OCI-LY1 (cell line): ENCODE measurements at regions not wholly inside any gene's neighbourhood (a gene's known extent, or its start where the extent isn't known, plus 50 kb on each side); places are given as distances from the start of the nearest gene placed in this dataset.

Source experiments
- H2AFZ ChIP-seq: fragments of 200-600 bp; sonication (generic), shearing (Covaris generic); 2 replicates; pipeline ENCODE4 v1.6.0; 2014; ENCODE audit warnings: antibody characterized with exemption, mild to moderate bottlenecking, low read length
- H3F3A ChIP-seq: fragments of 200-600 bp; sonication (generic), shearing (Covaris generic); 2 replicates; pipeline ENCODE4 v1.6.0; 2014; ENCODE audit warnings: mild to moderate bottlenecking, antibody characterized with exemption, low read length, moderate library complexity; ENCODE audit not compliant: insufficient read depth
- H3K27ac ChIP-seq: fragments of 200-600 bp; sonication (generic); 2 replicates; pipeline ENCODE4 v1.5.1; 2014; ENCODE audit warnings: low read length, mixed run types, mild to moderate bottlenecking, low read depth; ENCODE audit not compliant: poor library complexity, severe bottlenecking
- H3K27me3 ChIP-seq: fragments of 200-600 bp; sonication (generic); 2 replicates; pipeline ENCODE4 v1.6.0; 2014; ENCODE audit warnings: antibody characterized with exemption, mild to moderate bottlenecking, low read length, moderate library complexity; ENCODE audit not compliant: insufficient read depth
- H3K36me3 ChIP-seq: fragments of 200-600 bp; sonication (generic); 2 replicates; pipeline ENCODE4 v1.6.1; 2014; ENCODE audit warnings: mild to moderate bottlenecking, antibody characterized with exemption, low read length, moderate library complexity, mixed read lengths; ENCODE audit not compliant: insufficient read depth
- H3K4me1 ChIP-seq: fragments of 200-600 bp; sonication (generic); 2 replicates; pipeline ENCODE4 v1.5.1; 2014; ENCODE audit warnings: mild to moderate bottlenecking, low read length, moderate library complexity; ENCODE audit not compliant: insufficient read depth, severe bottlenecking
- H3K4me2 ChIP-seq: fragments of 200-600 bp; sonication (generic), shearing (Covaris generic); 2 replicates; pipeline ENCODE4 v1.6.1; 2014; ENCODE audit warnings: low read length
- H3K4me3 ChIP-seq: fragments of 200-600 bp; sonication (generic); 2 replicates; pipeline ENCODE4 v1.5.1; 2014; ENCODE audit warnings: low read length, low read depth, mild to moderate bottlenecking, mixed read lengths; ENCODE audit not compliant: poor library complexity, severe bottlenecking
- H3K79me2 ChIP-seq: fragments of 200-600 bp; shearing (Covaris generic); 2 replicates; pipeline ENCODE4 v1.6.1; 2016; ENCODE audit warnings: mixed run types, low read length, mixed read lengths; ENCODE audit not compliant: insufficient read depth
- H3K9ac ChIP-seq: fragments of 200-600 bp; sonication (generic), shearing (Covaris generic); 2 replicates; pipeline ENCODE4 v1.6.1; 2014; ENCODE audit warnings: mild to moderate bottlenecking, low read length, mixed read lengths
- H3K9me2 ChIP-seq: fragments of 200-600 bp; sonication (generic), shearing (Covaris generic); 2 replicates; pipeline ENCODE4 v1.6.1; 2014; ENCODE audit warnings: low read depth, mild to moderate bottlenecking, low read length, mixed read lengths
- H3K9me3 ChIP-seq: fragments of 200-600 bp; shearing (Covaris generic); 2 replicates; pipeline ENCODE4 v1.6.1; 2014; ENCODE audit warnings: low read length, mixed read lengths
- H4K20me1 ChIP-seq: fragments of 200-600 bp; sonication (generic), shearing (Covaris generic); 2 replicates; pipeline ENCODE4 v1.6.0; 2016; ENCODE audit warnings: mild to moderate bottlenecking, low read length; ENCODE audit not compliant: insufficient read depth
- CTCF ChIP-seq: fragments of 200-600 bp; sonication (generic), shearing (Covaris generic); IDR thresholded peaks from 2 replicates; pipeline ENCODE4 v1.5.1; 2017; ENCODE audit warnings: mild to moderate bottlenecking, antibody characterized with exemption, low read length, moderate library complexity, mixed read lengths
- EZH2 ChIP-seq: fragments of 200-600 bp; sonication (generic), shearing (Covaris generic); IDR thresholded peaks from 2 replicates; pipeline ENCODE4 v1.8.0; 2017; ENCODE audit warnings: borderline replicate concordance, mixed run types, mild to moderate bottlenecking, antibody characterized with exemption, low read length, moderate library complexity, mixed read lengths

GRCh38 chr5:89934069-89934468 is 475.5 kb downstream of the CETN3 start:
- no peak for TF ChIP-seq CTCF
- no peak for TF ChIP-seq EZH2
- Histone ChIP-seq H3K9me2 (no peaks in the 10 kb centered on the region), H3K4me3 (no peak overlapping the region)

GRCh38 chr5:89932771-89933181 is 476.8 kb downstream of the CETN3 start:
- no peak for TF ChIP-seq EZH2
- TF ChIP-seq CTCF, result no peak
- H3K27ac ChIP-seq, result no peak overlapping the region
- no peak overlapping the region for H3K4me3 ChIP-seq
- H4K20me1 ChIP-seq, result no peaks in the 10 kb centered on the region
- H2AFZ ChIP-seq, result no peak overlapping the region
- H3K9ac ChIP-seq, result no peak overlapping the region
- H3K4me2 ChIP-seq, result no peak overlapping the region
- H3F3A ChIP-seq, result no peaks in the 10 kb centered on the region
- H3K36me3 ChIP-seq, result no peaks in the 10 kb centered on the region
- H3K9me3 ChIP-seq, result no peaks in the 10 kb centered on the region
- H3K79me2 ChIP-seq, result no peaks in the 10 kb centered on the region
- H3K27me3 ChIP-seq, result no peaks in the 10 kb centered on the region
- H3K9me2 ChIP-seq, result no peaks in the 10 kb centered on the region
- no peaks in the 10 kb centered on the region for H3K4me1 ChIP-seq

More at GRCh38 chr5:89934069-89934468, 475.5 kb downstream of the CETN3 start:
- H3K79me2 ChIP-seq, result no peaks in the 10 kb centered on the region
- H3F3A ChIP-seq, result no peaks in the 10 kb centered on the region
- no peaks in the 10 kb centered on the region for H3K36me3 ChIP-seq
- H4K20me1 ChIP-seq, result no peaks in the 10 kb centered on the region
- no peak overlapping the region for H2AFZ ChIP-seq
- H3K4me2 ChIP-seq, result no peak overlapping the region
- no peaks in the 10 kb centered on the region for H3K9me3 ChIP-seq
- no peak overlapping the region for H3K9ac ChIP-seq
- no peaks in the 10 kb centered on the region for H3K27me3 ChIP-seq
- H3K27ac ChIP-seq, result no peak overlapping the region
- H3K4me1 ChIP-seq, result no peaks in the 10 kb centered on the region

GRCh38 chr5:89930591-89931392 is 478.8 kb downstream of the CETN3 start:
- H3K4me3 ChIP-seq, result no peak overlapping the region
- no peaks in the 10 kb centered on the region for H3F3A ChIP-seq
- H4K20me1 ChIP-seq, result no peaks in the 10 kb centered on the region
- H3K4me1 ChIP-seq, result no peaks in the 10 kb centered on the region
- no peak overlapping the region for H2AFZ ChIP-seq
- H3K27ac ChIP-seq, result no peak overlapping the region
- H3K79me2 ChIP-seq, result no peaks in the 10 kb centered on the region
- H3K36me3 ChIP-seq, result no peaks in the 10 kb centered on the region
- no peaks in the 10 kb centered on the region for H3K9me2 ChIP-seq
- H3K27me3 ChIP-seq, result no peaks in the 10 kb centered on the region
- H3K9ac ChIP-seq, result no peak overlapping the region
- H3K9me3 ChIP-seq, result no peaks in the 10 kb centered on the region
- H3K4me2 ChIP-seq, result no peak overlapping the region
- no peak for TF ChIP-seq EZH2

GRCh38 chr5:89929834-89930233 is 479.7 kb downstream of the CETN3 start:
- H3K4me3 ChIP-seq, result no peak overlapping the region
- H3K27ac ChIP-seq, result no peak overlapping the region
- no peak for TF ChIP-seq EZH2
- TF ChIP-seq CTCF, result no peak

More at GRCh38 chr5:89929834-89930233, 479.7 kb downstream of the CETN3 start:
- Histone ChIP-seq H3K9me3 (no peaks in the 10 kb centered on the region), H3K27me3 (no peaks in the 10 kb centered on the region), H3K4me1 (no peaks in the 10 kb centered on the region), H3F3A (no peaks in the 10 kb centered on the region), H3K79me2 (no peaks in the 10 kb centered on the region), H4K20me1 (no peaks in the 10 kb centered on the region), H2AFZ (no peak overlapping the region), H3K9me2 (no peaks in the 10 kb centered on the region), H3K4me2 (no peak overlapping the region), H3K9ac (no peak overlapping the region), H3K36me3 (no peaks in the 10 kb centered on the region)
